Stimulated activated CD4-positive, alpha-beta T cell treated with anti-CD3 and anti-CD28 coated beads, Interleukin-4, amount 100 ng/mL, for 1 hour (primary cell): ENCODE measurements at regions not wholly inside any gene's neighbourhood (a gene's known extent, or its start where the extent isn't known, plus 50 kb on each side); places are given as distances from the start of the nearest gene placed in this dataset.

Source experiments
- DNase-seq: peaks from one replicate; pipeline ENCODE4 v3.0.0-alpha.2; 2020

GRCh38 chr3:118550556-118550955 lies 484.1 kb downstream of the IGSF11 start:
- no peak for DNase-seq

- no peak for DNase-seq
These were observed 480.4 kb downstream of the IGSF11 start for GRCh38 chr3:118554148-118554838.

- no peak for DNase-seq
These were observed 477.7 kb downstream of the IGSF11 start for GRCh38 chr3:118556983-118557382.

GRCh38 chr3:118557513-118557912 lies 477.1 kb downstream of the IGSF11 start:
- DNase-seq = no peak

GRCh38 chr3:118559286-118559685 lies 475.4 kb downstream of the IGSF11 start:
- no peak for DNase-seq

- no peak for DNase-seq
These were observed 469.8 kb downstream of the IGSF11 start for GRCh38 chr3:118564800-118565199.

- no peak for DNase-seq
These were observed 460.7 kb downstream of the IGSF11 start for GRCh38 chr3:118573912-118574311.

GRCh38 chr3:118577055-118577777 lies 457.4 kb downstream of the IGSF11 start:
- no peak for DNase-seq

GRCh38 chr3:118578559-118578958 lies 456.1 kb downstream of the IGSF11 start:
- no peak for DNase-seq

- DNase-seq = no peak
These were observed 447.5 kb downstream of the IGSF11 start for GRCh38 chr3:118587037-118587741.

GRCh38 chr3:118587847-118588246 lies 446.8 kb downstream of the IGSF11 start:
- no peak for DNase-seq

- no peak for DNase-seq
These were observed 441.4 kb downstream of the IGSF11 start for GRCh38 chr3:118593277-118593670.

GRCh38 chr3:118597184-118597583 lies 437.5 kb downstream of the IGSF11 start:
- DNase-seq = no peak

GRCh38 chr3:118607915-118608820 lies 426.5 kb downstream of the IGSF11 start:
- DNase-seq = no peak

GRCh38 chr3:118618247-118619040 lies 416.2 kb downstream of the IGSF11 start:
- no peak for DNase-seq

- no peak for DNase-seq
These were observed 408.2 kb downstream of the IGSF11 start for GRCh38 chr3:118626453-118626852.

GRCh38 chr3:118628704-118629341 lies 405.8 kb downstream of the IGSF11 start:
- DNase-seq = no peak

- no peak for DNase-seq
These were observed 404.8 kb downstream of the IGSF11 start for GRCh38 chr3:118629821-118630220.

- DNase-seq = no peak
These were observed 398.9 kb downstream of the IGSF11 start for GRCh38 chr3:118635711-118636110.

- no peak for DNase-seq
These were observed 397.8 kb downstream of the IGSF11 start for GRCh38 chr3:118636841-118637240.

- no peak for DNase-seq
These were observed 396.8 kb downstream of the IGSF11 start for GRCh38 chr3:118637846-118638245.
